Osteocyte (in vitro differentiated cells): ENCODE measurements at regions not wholly inside any gene's neighbourhood (a gene's known extent, or its start where the extent isn't known, plus 50 kb on each side); places are given as distances from the start of the nearest gene placed in this dataset.

Source experiments
- DNase-seq: peaks from one replicate; pipeline ENCODE4 v3.0.0; 2021; ENCODE audit warnings: mixed read lengths; ENCODE audit not compliant: unreplicated experiment; ENCODE audit errors: extremely low spot score
- H3K27ac Mint-ChIP-seq: one replicate; pipeline ENCODE4 v1.8.0; 2021; ENCODE audit warnings: mild to moderate bottlenecking, mixed read lengths; ENCODE audit not compliant: unreplicated experiment
- H3K27me3 Mint-ChIP-seq: one replicate; pipeline ENCODE4 v1.8.0; 2021; ENCODE audit warnings: mixed read lengths; ENCODE audit not compliant: unreplicated experiment
- H3K36me3 Mint-ChIP-seq: one replicate; pipeline ENCODE4 v1.8.0; 2021; ENCODE audit warnings: mixed read lengths; ENCODE audit not compliant: unreplicated experiment
- H3K4me1 Mint-ChIP-seq: one replicate; pipeline ENCODE4 v1.8.0; 2021; ENCODE audit warnings: mixed read lengths; ENCODE audit not compliant: unreplicated experiment
- H3K4me3 Mint-ChIP-seq: one replicate; pipeline ENCODE4 v1.8.0; 2021; ENCODE audit warnings: mild to moderate bottlenecking, moderate library complexity, mixed read lengths; ENCODE audit not compliant: unreplicated experiment
- H3K9me3 Mint-ChIP-seq: one replicate; pipeline ENCODE4 v1.8.0; 2021; ENCODE audit warnings: mixed read lengths; ENCODE audit not compliant: unreplicated experiment
- TF ChIP-seq, protein P1 (sequence below): fragments of 200-600 bp; sonication (generic); IDR thresholded peaks from 2 replicates; pipeline ENCODE4 v1.5.0; 2021; ENCODE audit warnings: antibody characterized with exemption, mild to moderate bottlenecking, moderate library complexity

- H3K27me3 Mint-ChIP-seq, result no peaks in the 10 kb centered on the region
- DNase-seq, result no peak
- H3K4me3 Mint-ChIP-seq, result no peak overlapping the region
- H3K36me3 Mint-ChIP-seq, result peaks cover 7% of the 10 kb centered on the region
- peaks cover 24% of the 10 kb centered on the region for H3K4me1 Mint-ChIP-seq
- H3K9me3 Mint-ChIP-seq, result peaks cover 24% of the 10 kb centered on the region
- TF ChIP-seq, protein P1, sequence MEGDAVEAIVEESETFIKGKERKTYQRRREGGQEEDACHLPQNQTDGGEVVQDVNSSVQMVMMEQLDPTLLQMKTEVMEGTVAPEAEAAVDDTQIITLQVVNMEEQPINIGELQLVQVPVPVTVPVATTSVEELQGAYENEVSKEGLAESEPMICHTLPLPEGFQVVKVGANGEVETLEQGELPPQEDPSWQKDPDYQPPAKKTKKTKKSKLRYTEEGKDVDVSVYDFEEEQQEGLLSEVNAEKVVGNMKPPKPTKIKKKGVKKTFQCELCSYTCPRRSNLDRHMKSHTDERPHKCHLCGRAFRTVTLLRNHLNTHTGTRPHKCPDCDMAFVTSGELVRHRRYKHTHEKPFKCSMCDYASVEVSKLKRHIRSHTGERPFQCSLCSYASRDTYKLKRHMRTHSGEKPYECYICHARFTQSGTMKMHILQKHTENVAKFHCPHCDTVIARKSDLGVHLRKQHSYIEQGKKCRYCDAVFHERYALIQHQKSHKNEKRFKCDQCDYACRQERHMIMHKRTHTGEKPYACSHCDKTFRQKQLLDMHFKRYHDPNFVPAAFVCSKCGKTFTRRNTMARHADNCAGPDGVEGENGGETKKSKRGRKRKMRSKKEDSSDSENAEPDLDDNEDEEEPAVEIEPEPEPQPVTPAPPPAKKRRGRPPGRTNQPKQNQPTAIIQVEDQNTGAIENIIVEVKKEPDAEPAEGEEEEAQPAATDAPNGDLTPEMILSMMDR, result no peak
- no peak overlapping the region for H3K27ac Mint-ChIP-seq
Observed at GRCh38 chr1:186530109-186530508, 69.2 kb upstream of the PDC start.

GRCh38 chr1:186519982-186520381 lies 59.1 kb upstream of the PDC start:
- peaks cover 32% of the 10 kb centered on the region for H3K9me3 Mint-ChIP-seq
- TF ChIP-seq, protein P1, result no peak
- DNase-seq, result no peak
- H3K4me1 Mint-ChIP-seq, result peaks cover 3% of the 10 kb centered on the region
- no peaks in the 10 kb centered on the region for H3K27me3 Mint-ChIP-seq
- no peak overlapping the region for H3K4me3 Mint-ChIP-seq
- H3K36me3 Mint-ChIP-seq, result peaks cover 7% of the 10 kb centered on the region
- no peak overlapping the region for H3K27ac Mint-ChIP-seq

GRCh38 chr1:186518822-186519381 lies 58.0 kb upstream of the PDC start:
- Mint-ChIP-seq H3K27me3 (no peaks in the 10 kb centered on the region), H3K4me1 (peaks cover 3% of the 10 kb centered on the region)
- TF ChIP-seq, protein P1, result no peak

GRCh38 chr1:186518395-186518794 lies 57.5 kb upstream of the PDC start:
- Mint-ChIP-seq H3K27ac (no peak overlapping the region), H3K36me3 (peaks cover 7% of the 10 kb centered on the region), H3K4me1 (peaks cover 3% of the 10 kb centered on the region), H3K4me3 (no peak overlapping the region), H3K9me3 (peaks cover 23% of the 10 kb centered on the region), H3K27me3 (no peaks in the 10 kb centered on the region)
- TF ChIP-seq, protein P1, result no peak
- no peak for DNase-seq

More at GRCh38 chr1:186518822-186519381, 58.0 kb upstream of the PDC start:
- H3K4me3 Mint-ChIP-seq, result no peak overlapping the region
- H3K36me3 Mint-ChIP-seq, result peaks cover 7% of the 10 kb centered on the region
- DNase-seq, result no peak
- H3K27ac Mint-ChIP-seq, result no peak overlapping the region
- H3K9me3 Mint-ChIP-seq, result peaks cover 27% of the 10 kb centered on the region

DNA sequence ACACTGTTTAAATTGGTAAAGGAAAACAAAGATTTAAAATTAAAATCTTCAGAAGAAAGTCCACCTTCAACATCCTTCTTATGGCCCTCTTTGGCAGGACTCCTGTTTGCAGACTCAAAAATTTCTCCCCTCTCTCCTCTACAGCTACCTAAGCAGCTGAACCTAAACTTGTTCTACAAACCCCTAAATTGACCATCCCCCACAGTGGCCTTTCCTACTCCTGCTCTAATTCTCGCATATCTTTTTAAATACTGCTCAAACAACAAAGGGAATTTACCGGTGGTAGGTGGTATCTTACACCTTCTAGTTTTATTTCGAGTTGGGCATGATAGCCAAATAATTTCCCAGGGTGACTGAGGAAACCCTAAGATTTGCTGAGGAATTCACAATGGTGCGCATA lies 53.5 kb upstream of the PDC start:
- no peak overlapping the region for H3K4me3 Mint-ChIP-seq
- no peak for DNase-seq
- no peaks in the 10 kb centered on the region for H3K27me3 Mint-ChIP-seq
- TF ChIP-seq, protein P1, result no peak
- peaks cover 5% of the 10 kb centered on the region for H3K4me1 Mint-ChIP-seq
- no peaks in the 10 kb centered on the region for H3K9me3 Mint-ChIP-seq
- H3K36me3 Mint-ChIP-seq, result no peaks in the 10 kb centered on the region
- H3K27ac Mint-ChIP-seq, result no peak overlapping the region
